HepG2 (cell line): ENCODE measurements at regions not wholly inside any gene's neighbourhood (a gene's known extent, or its start where the extent isn't known, plus 50 kb on each side); places are given as distances from the start of the nearest gene placed in this dataset.

ENCODE experiments used
- AHR ChIP-seq: IDR thresholded peaks from 2 replicates; pipeline ENCODE4 v1.6.1; 2018; ENCODE audit warnings: missing genetic modification reagents, missing compliant biosample characterization
- CEBPZ ChIP-seq: IDR thresholded peaks from 2 replicates; pipeline ENCODE4 v1.6.1; 2012; ENCODE audit warnings: low read length, improper control_type of control experiment
- GATAD2A ChIP-seq: IDR thresholded peaks from 2 replicates; pipeline ENCODE4 v1.6.1; 2016
- NFATC3 ChIP-seq: sonication (generic); formaldehyde crosslinking; IDR thresholded peaks from 2 replicates; pipeline ENCODE4 v1.5.1; 2020; ENCODE audit warnings: mild to moderate bottlenecking, missing genetic modification reagents
- NFIB ChIP-seq: sonication (generic); formaldehyde crosslinking; IDR thresholded peaks from 2 replicates; pipeline ENCODE4 v1.9.0; 2021; ENCODE audit warnings: missing genetic modification reagents, mild to moderate bottlenecking, borderline replicate concordance
- NR2F1 ChIP-seq, 2 experiments: fragments of 450-650 bp in 1 of 2; formaldehyde crosslinking in 1 of 2; IDR thresholded peaks; 2 replicates each; pipeline versions ENCODE4 v1.5.0 to v1.6.1; 2016 to 2020; ENCODE audit warnings: mild to moderate bottlenecking in 1 of 2, missing compliant biosample characterization in 1 of 2, missing genetic modification reagents in 1 of 2, moderate library complexity in 1 of 2
- RORA ChIP-seq: sonication (generic); formaldehyde crosslinking; IDR thresholded peaks from 2 replicates; pipeline ENCODE4 v1.5.0; 2020; ENCODE audit warnings: mild to moderate bottlenecking, missing genetic modification reagents, moderate library complexity
- TMF1 ChIP-seq: sonication (generic); formaldehyde crosslinking; IDR thresholded peaks from 2 replicates; pipeline ENCODE4 v1.8.1; 2022; ENCODE audit warnings: low read depth, missing genetic modification reagents
- ZBTB44 ChIP-seq: sonication (generic); formaldehyde crosslinking; IDR thresholded peaks from 2 replicates; pipeline ENCODE4 v1.4.0; 2020; ENCODE audit warnings: missing genetic modification reagents
- ZEB1 ChIP-seq: IDR thresholded peaks from 2 replicates; pipeline ENCODE4 v1.6.1; 2012; ENCODE audit warnings: mild to moderate bottlenecking, low read depth, inconsistent platforms; ENCODE audit not compliant: insufficient replicate concordance
- ZNF841 ChIP-seq: sonication (generic); formaldehyde crosslinking; IDR thresholded peaks from 2 replicates; pipeline ENCODE4 v1.8.1; 2023; ENCODE audit warnings: missing genetic modification reagents, borderline replicate concordance
- TF ChIP-seq, protein P1 (sequence below): sonication (generic); formaldehyde crosslinking; IDR thresholded peaks from 2 replicates; pipeline ENCODE4 v1.4.0; 2020; ENCODE audit warnings: mild to moderate bottlenecking, missing genetic modification reagents
- TF ChIP-seq, protein P2 (sequence below): sonication (generic); formaldehyde crosslinking; IDR thresholded peaks from 2 replicates; pipeline ENCODE4 v1.5.0; 2020; ENCODE audit warnings: missing genetic modification reagents
- TF ChIP-seq, protein P3 (sequence below): IDR thresholded peaks from 2 replicates; pipeline ENCODE4 v1.6.1; 2016; ENCODE audit warnings: low read depth, borderline replicate concordance

DNA sequence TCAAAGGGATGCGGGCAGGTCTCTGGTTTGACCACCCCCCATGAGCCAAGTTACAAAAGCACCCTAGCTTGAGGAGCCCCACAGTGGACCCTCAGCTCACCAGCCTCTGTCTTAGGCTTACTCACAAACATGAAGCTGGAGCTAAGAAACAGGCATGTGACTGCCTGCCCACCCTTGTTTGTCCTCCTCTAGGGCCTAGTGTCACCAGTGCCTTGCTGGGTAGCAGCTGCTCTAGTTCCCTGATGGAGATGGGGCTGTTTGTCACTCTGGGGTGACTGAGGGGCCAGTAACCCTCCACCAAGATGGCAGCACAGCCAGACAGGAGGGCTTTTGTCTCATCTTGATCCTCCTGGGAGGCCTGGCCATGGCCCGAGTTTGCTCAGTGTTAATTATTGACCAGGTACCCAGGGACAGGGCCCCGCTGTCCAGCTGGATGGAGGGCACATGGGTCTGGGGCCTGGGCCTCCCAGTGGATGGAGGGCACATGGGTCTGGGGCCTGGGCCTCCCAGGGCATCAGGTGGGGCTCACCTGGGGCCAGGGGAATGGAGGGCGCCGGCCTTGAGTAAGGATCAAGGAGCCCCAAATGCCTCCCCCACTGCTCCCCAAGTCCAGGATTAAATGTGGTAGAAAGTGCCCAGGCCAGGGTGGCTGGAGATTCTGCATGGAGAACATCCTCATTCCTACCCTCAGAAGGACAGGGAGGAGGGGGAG, 185.9 kb upstream of the HAAO start (continued):
- TF ChIP-seq, protein P1, sequence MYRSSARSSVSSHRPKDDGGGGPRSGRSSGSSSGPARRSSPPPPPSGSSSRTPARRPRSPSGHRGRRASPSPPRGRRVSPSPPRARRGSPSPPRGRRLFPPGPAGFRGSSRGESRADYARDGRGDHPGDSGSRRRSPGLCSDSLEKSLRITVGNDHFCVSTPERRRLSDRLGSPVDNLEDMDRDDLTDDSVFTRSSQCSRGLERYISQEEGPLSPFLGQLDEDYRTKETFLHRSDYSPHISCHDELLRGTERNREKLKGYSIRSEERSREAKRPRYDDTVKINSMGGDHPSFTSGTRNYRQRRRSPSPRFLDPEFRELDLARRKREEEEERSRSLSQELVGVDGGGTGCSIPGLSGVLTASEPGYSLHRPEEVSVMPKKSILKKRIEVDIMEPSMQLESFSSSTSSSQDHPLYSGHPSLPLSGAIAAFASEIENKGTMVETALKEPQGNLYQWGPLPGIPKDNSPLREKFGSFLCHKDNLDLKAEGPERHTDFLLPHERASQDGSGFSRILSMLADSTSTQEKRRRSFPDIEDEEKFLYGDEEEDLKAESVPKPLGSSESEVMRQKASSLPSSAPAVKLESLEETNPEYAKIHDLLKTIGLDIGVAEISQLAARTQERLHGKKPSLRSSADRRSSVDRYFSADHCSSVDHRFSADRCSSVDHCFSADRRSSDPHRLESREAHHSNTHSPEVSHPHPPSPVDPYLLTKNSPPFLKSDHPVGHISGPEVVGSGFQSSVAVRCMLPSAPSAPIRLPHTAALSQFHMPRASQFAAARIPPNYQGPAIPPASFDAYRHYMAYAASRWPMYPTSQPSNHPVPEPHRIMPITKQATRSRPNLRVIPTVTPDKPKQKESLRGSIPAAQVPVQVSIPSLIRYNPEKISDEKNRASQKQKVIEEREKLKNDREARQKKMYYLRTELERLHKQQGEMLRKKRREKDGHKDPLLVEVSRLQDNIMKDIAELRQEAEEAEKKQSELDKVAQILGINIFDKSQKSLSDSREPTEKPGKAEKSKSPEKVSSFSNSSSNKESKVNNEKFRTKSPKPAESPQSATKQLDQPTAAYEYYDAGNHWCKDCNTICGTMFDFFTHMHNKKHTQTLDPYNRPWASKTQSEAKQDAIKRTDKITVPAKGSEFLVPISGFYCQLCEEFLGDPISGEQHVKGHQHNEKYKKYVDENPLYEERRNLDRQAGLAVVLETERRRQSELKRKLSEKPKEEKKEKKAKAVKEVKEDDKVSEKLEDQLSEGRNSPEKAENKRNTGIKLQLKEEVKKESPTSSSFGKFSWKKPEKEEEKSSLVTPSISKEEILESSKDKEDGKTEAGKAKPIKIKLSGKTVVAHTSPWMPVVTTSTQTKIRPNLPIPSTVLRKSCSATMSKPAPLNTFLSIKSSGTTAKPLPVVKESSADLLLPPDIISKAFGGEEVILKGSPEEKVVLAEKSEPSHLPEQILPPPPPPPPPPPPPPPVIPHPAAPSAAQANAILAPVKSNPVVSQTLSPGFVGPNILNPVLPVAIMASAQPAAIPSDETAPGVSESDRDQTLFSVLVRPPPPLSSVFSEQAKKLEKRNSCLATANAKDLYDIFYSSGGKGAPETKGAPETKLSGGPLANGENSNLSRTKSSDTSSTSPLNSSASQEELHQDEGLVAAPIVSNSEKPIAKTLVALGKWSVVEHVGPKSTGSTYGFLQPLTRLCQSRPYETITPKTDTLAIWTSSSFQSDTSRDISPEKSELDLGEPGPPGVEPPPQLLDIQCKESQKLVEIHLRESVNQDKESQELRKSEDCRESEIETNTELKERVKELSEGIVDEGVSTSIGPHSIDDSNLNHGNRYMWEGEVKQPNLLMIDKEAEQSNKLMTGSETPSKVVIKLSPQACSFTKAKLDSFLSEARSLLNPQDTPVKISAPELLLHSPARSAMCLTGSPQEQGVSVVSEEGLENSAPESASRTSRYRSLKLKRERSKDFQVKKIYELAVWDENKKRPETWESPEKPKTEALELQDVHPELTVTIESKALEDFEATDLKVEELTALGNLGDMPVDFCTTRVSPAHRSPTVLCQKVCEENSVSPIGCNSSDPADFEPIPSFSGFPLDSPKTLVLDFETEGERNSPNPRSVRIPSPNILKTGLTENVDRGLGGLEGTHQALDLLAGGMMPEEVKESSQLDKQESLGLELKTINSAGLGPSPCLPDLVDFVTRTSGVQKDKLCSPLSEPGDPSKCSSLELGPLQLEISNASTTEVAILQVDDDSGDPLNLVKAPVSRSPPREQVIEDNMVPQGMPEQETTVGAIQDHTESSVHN (CRISPR knock-in tag), result peak; percentile 87
- TF ChIP-seq NR2F1 (CRISPR knock-in tag; IDR thresholded peaks at IDR 0.05) (peak; percentile 18 to 67; a peak in 2 of 4 replicates), CEBPZ (no peak), NFIB (CRISPR knock-in tag) (no peak), GATAD2A (CRISPR knock-in tag) (peak; percentile 99), TMF1 (CRISPR knock-in tag) (no peak), NFATC3 (CRISPR knock-in tag) (no peak), ZBTB44 (CRISPR knock-in tag) (no peak), AHR (CRISPR knock-in tag) (no peak), RORA (CRISPR knock-in tag) (no peak), ZEB1 (no peak), ZNF841 (CRISPR knock-in tag) (no peak)
- TF ChIP-seq, protein P2, sequence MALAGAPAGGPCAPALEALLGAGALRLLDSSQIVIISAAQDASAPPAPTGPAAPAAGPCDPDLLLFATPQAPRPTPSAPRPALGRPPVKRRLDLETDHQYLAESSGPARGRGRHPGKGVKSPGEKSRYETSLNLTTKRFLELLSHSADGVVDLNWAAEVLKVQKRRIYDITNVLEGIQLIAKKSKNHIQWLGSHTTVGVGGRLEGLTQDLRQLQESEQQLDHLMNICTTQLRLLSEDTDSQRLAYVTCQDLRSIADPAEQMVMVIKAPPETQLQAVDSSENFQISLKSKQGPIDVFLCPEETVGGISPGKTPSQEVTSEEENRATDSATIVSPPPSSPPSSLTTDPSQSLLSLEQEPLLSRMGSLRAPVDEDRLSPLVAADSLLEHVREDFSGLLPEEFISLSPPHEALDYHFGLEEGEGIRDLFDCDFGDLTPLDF (CRISPR knock-in tag), result no peak
- TF ChIP-seq, protein P3, sequence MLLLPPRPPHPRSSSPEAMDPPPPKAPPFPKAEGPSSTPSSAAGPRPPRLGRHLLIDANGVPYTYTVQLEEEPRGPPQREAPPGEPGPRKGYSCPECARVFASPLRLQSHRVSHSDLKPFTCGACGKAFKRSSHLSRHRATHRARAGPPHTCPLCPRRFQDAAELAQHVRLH, result peak; percentile 72; the same call in 1 of the 2 replicates
